Motor neuron (in vitro differentiated cells): ENCODE measurements at regions not wholly inside any gene's neighbourhood (a gene's known extent, or its start where the extent isn't known, plus 50 kb on each side); places are given as distances from the start of the nearest gene placed in this dataset.
"Not testable (repeated sequence)": the region's sequence is repeated elsewhere in the genome, so short reads cannot be mapped to it uniquely, and the experiment has no call there.

Source experiments
- ATAC-seq, 8 experiments: fragments of 200-7000 bp; cut with Tn5 transposase; replicated peaks in 6 of 8; 2 replicates each; pipeline ENCODE4 v1.8.0; 2021; ENCODE audit warnings: mild to moderate bottlenecking in 8 of 8, moderate library complexity in 8 of 8
- H3K27ac ChIP-seq, 2 donors: fragments of 250-450 bp; sonication (Bioruptor Pico); 2 replicates each; pipeline ENCODE4 v1.9.0; 2021; ENCODE audit warnings: antibody characterized with exemption in 2 of 2, mild to moderate bottlenecking in 2 of 2, moderate library complexity in 1 of 2
- H3K4me1 ChIP-seq, 2 donors: fragments of 250-450 bp; sonication (Bioruptor Pico); replicated peaks in 1 of 2; 2 replicates each; pipeline ENCODE4 v1.6.1; 2021; ENCODE audit warnings: antibody characterized with exemption in 2 of 2, mild to moderate bottlenecking in 2 of 2, moderate library complexity in 1 of 2
- H3K4me3 ChIP-seq, 5 donors: fragments of 250-450 bp; sonication (Bioruptor Pico); 2 replicates each; pipeline ENCODE4 v1.9.0; 2021; ENCODE audit warnings: antibody characterized with exemption in 5 of 5, mild to moderate bottlenecking in 5 of 5, moderate library complexity in 4 of 5
- WGBS, 10 experiments: fragments of 450-650 bp; shearing (Covaris generic); methylation state at CpG; one replicate each; pipeline ENCODE4 v1.0.0; 2022; 5-methylcytosine and 5-hydroxymethylcytosine counted together
- in situ Hi-C, 9 experiments: fragments of 400-800 bp; cut with MboI; loops; one replicate each; pipeline ENCODE4 v1.15.0; 2021; ENCODE audit warnings: low sequenced_read_pairs in 9 of 9, low pct_unique_long_range_greater_than_20kb in 2 of 9; ENCODE audit not compliant: unreplicated experiment in 9 of 9

DNA sequence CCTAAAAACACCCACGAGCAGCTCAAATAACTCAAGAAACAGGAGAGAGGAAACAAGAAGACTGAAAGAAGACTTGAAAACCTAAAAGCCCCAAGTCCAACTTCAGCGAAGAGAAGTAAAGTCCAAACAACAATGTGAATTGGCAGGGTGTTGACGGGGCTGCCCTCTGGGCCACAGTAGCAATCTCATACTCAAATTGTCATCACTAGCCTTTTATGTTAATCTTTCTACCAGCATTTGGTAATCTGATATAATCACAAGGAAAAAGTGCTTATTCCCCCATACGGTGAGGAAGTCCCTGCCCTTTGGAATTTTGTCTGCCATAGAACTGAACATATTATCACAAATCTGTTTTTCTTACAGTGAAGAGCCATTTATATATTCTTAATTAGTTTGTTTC, 51.5 kb upstream of the IFNE start:
- 39 to 100% (median 67%) methylated on average over 1 to 4 of the region's 4 CpGs for WGBS, 10 experiments
- Histone ChIP-seq H3K4me1 (no peaks in the 10 kb centered on the region), H3K27ac (no peak overlapping the region), H3K4me3 (no peak overlapping the region)
- in situ Hi-C loops: no loop called here
- ATAC-seq: peak in 2 of 8 experiments; percentile 71 to 93

DNA sequence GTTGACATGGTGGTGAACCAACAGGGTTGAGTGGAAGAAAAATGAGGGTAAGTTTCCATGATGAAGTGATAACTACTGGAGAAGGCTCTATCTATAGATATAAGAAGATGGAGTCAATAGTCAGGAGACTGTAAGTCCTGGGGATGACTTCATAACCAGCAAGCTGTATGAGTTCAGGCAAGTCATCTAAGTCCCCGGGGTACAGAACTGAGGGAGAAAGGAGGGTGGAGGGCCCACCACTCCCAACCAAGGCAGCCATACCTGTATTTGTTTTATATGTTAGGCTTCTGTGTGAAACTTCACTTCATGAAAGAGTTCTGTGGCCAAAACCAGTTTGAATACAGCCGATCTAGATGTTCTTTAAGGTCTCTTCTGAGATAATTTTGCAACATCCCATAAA, 53.3 kb upstream of the IFNE start:
- no peaks in the 10 kb centered on the region for H3K4me1 ChIP-seq
- no peak for ATAC-seq
- no peak overlapping the region for H3K4me3 ChIP-seq
- in situ Hi-C loops: no loop called here
- H3K27ac ChIP-seq: no peak overlapping the region
- 51 to 100% (median 90%) methylated on average over 1 to 2 of the region's 2 CpGs; no CpG with 5 or more reads in 1 of the 10 experiments for WGBS, 10 experiments

GRCh38 chr9:21542787-21543186, 60.7 kb upstream of the IFNE start:
- Histone ChIP-seq H3K4me1 (no peaks in the 10 kb centered on the region), H3K27ac (no peak overlapping the region), H3K4me3 (no peak overlapping the region)
- peak in 2 of 8 experiments; percentile 78 to 88 for ATAC-seq
- in situ Hi-C loops: no loop called here
- WGBS, 10 experiments: 49 to 92% (median 60%) methylated on average over 1 to 2 of the region's 2 CpGs

DNA sequence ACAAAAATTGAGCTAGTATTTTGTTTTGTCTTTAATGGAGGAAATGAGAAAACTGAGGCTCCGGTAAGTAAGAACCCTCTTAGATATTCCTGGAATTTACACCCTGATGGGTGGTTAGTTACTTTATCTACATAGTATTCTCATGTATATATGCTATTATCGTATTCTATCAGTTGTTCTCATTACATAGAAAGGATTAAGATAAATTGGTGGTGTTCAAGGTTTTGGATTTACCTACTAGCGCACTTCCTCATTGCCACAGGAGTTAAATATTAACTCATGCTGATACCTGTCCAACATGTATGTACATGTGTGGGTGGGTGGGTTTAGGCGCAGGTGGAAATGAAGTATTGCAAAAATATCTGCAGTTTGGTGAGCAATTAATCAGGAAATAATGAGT, 61.1 kb upstream of the IFNE start:
- no peak overlapping the region for H3K4me3 ChIP-seq
- in situ Hi-C loops: no loop called here
- no peak overlapping the region for H3K27ac ChIP-seq
- H3K4me1 ChIP-seq: no peaks in the 10 kb centered on the region
- ATAC-seq: no peak
- WGBS, 10 experiments: 60 to 100% (median 77%) methylated on average over 1 to 4 of the region's 4 CpGs; no CpG with 5 or more reads in 1 of the 10 experiments

- H3K27ac ChIP-seq, ATAC-seq, H3K4me1 ChIP-seq, H3K4me3 ChIP-seq, in situ Hi-C loops: not testable (repeated sequence)
- WGBS, 10 experiments: 66 to 100% (median 93%) methylated on average over 1 to 4 of the region's 4 CpGs; no CpG with 5 or more reads in 1 of the 10 experiments
Observed at GRCh38 chr9:21543816-21544215, 61.7 kb upstream of the IFNE start.

GRCh38 chr9:21546949-21547348, 64.8 kb upstream of the IFNE start:
- in situ Hi-C loops: no loop called here
- H3K4me1 ChIP-seq: peaks cover 0 to 5% of the 10 kb centered on the region in 2 donors
- WGBS, 10 experiments: 78 to 100% (median 100%) methylated on average over 1 of the region's 1 CpG; no CpG with 5 or more reads in 3 of the 10 experiments
- H3K4me3 ChIP-seq: no peak overlapping the region
- ATAC-seq: no peak
- H3K27ac ChIP-seq: no peak overlapping the region

- ATAC-seq: peak in 2 of 8 experiments; percentile 41 to 48
- H3K27ac ChIP-seq: no peak overlapping the region
- in situ Hi-C loops: no loop called here
- H3K4me1 ChIP-seq: peaks cover 3 to 10% of the 10 kb centered on the region in 2 donors
- no peak overlapping the region for H3K4me3 ChIP-seq
- WGBS, 10 experiments: 10 to 100% (median 61%) methylated on average over 1 to 8 of the region's 9 CpGs; no CpG with 5 or more reads in 2 of the 10 experiments
Observed at GRCh38 chr9:21549251-21549765, 67.2 kb upstream of the IFNE start.

GRCh38 chr9:21549890-21550289, 67.8 kb upstream of the IFNE start:
- 17 to 100% (median 81%) methylated on average over 1 to 4 of the region's 4 CpGs; no CpG with 5 or more reads in 2 of the 10 experiments for WGBS, 10 experiments
- in situ Hi-C loops: no loop called here
- no peak overlapping the region for H3K27ac ChIP-seq
- ATAC-seq: no peak
- H3K4me1 ChIP-seq: peaks cover 3 to 10% of the 10 kb centered on the region in 2 donors
- H3K4me3 ChIP-seq: no peak overlapping the region

DNA sequence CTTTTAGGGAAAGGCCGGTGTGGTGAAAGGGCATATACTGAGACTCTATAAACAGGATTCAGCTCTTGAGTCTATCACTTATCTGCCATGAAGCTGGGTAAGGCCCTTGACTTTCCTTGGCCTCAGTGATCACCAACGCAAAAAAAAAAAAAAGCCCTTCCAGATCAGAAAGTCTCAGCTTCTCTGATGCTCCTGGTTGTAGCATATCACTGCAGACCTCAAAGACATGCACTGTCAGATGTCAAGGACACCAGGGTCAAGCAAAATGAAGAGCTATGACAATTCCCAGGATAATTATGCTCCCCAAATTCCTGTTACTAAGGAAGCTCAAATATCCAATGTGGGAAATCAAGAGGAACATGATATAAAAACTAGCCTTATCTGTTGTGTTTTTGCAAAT, 68.3 kb upstream of the IFNE start:
- 60 to 100% (median 77%) methylated on average over 1 to 2 of the region's 2 CpGs; no CpG with 5 or more reads in 2 of the 10 experiments for WGBS, 10 experiments
- peaks cover 3 to 10% of the 10 kb centered on the region in 2 donors for H3K4me1 ChIP-seq
- in situ Hi-C loops: no loop called here
- no peak overlapping the region for H3K27ac ChIP-seq
- no peak overlapping the region for H3K4me3 ChIP-seq
- ATAC-seq: no peak

DNA sequence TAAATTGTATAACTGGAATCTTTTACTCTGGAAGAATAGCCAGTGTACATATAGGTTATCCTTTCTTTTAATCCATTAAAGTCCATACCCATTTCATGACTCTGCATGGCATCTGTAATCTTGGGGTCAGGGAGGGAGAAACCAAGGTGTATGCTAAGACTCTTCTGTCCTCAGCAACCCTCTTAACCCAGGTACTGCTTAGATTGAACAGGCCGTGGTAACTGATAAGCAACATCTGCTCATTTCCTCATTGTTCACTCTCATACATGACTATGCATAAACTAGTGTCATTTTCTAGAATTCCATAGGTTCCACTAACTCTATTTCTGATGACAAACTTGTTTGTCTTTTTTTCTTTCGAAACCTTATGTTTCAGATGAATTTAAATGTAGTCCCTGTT, 69.3 kb upstream of the IFNE start:
- ATAC-seq: no peak
- H3K4me1 ChIP-seq: peaks cover 3 to 10% of the 10 kb centered on the region in 2 donors
- H3K27ac ChIP-seq: no peak overlapping the region
- in situ Hi-C loops: no loop called here
- H3K4me3 ChIP-seq: no peak overlapping the region
- WGBS, 10 experiments: 33 to 100% (median 75%) methylated on average over 1 to 2 of the region's 2 CpGs; no CpG with 5 or more reads in 1 of the 10 experiments

DNA sequence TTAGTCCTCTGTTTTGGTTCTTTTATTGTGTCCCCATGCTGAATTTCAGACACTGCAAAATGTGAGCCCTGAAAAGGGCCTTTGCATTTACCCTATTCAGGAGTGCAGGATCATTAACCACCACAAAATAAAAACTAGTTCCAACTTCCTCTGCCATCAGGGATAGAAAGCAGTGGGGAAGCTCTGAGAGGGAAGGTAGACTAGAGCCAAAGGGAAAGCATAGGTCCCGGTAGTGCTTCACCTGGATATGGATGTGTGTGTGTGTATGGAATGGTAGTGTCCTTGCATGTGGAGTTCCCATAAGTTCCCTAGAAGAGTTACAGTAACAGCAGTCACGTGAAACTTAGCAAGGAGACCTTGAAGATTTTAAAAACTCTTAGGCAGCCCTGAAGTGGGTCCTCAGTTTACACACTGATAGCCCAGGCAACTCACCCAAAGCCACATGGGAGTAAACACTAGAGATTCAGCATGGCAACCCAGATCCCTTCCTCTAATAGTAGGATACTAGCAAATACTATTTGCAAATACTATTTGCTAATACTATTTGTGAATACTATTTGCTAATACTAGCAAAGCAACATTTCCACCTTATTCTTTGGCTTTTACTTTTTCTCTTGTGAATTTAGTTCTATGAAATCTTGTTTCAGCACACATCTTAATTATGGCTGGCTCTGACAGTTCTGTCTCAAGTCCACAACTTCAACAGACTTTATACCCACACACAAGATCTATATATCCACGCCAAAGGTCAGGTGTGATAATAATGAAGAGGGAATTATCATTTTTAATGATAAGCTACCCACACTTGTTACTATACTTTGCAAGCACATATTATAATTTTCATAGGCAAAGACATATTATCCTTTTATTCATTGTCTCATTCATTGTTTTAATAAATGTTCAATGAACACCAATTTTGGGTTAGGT, 70.4 kb upstream of the IFNE start:
- H3K4me3 ChIP-seq: no peak overlapping the region
- no peak overlapping the region for H3K27ac ChIP-seq
- peaks cover 3 to 10% of the 10 kb centered on the region in 2 donors for H3K4me1 ChIP-seq
- WGBS, 10 experiments: 80 to 100% (median 86%) methylated on average over 1 to 3 of the region's 3 CpGs; no CpG with 5 or more reads in 3 of the 10 experiments
- in situ Hi-C loops: no loop called here
- no peak for ATAC-seq

- Histone ChIP-seq H3K27ac (no peak overlapping the region), H3K4me1 (peaks cover 3 to 10% of the 10 kb centered on the region in 2 donors), H3K4me3 (no peak overlapping the region)
- in situ Hi-C loops: no loop called here
- no peak for ATAC-seq
- 90 to 100% (median 94%) methylated on average over 1 to 3 of the region's 3 CpGs; no CpG with 5 or more reads in 2 of the 10 experiments for WGBS, 10 experiments
Observed at GRCh38 chr9:21553441-21553840, 71.3 kb upstream of the IFNE start.

- no peak for ATAC-seq
- Histone ChIP-seq H3K4me3 (no peak overlapping the region), H3K27ac (no peak overlapping the region), H3K4me1 (peaks cover 3 to 10% of the 10 kb centered on the region in 2 donors)
- in situ Hi-C loops: no loop called here
- WGBS, 10 experiments: 57 to 100% (median 83%) methylated on average over 1 to 2 of the region's 2 CpGs
Observed at GRCh38 chr9:21554813-21555212, 72.7 kb upstream of the IFNE start.
